IPS-15b (cell line): ENCODE measurements at regions not wholly inside any gene's neighbourhood (a gene's known extent, or its start where the extent isn't known, plus 50 kb on each side); places are given as distances from the start of the nearest gene placed in this dataset.
A peak's percentile ranks its signal among the peaks of the same experiment; 100 is the strongest.
"Not testable (repeated sequence)": the region's sequence is repeated elsewhere in the genome, so short reads cannot be mapped to it uniquely, and the experiment has no call there.

Experiments
- H3K27me3 ChIP-seq: one replicate; pipeline ENCODE4 v1.6.1; 2013; ENCODE audit warnings: low read length; ENCODE audit not compliant: control insufficient read depth, insufficient read depth
- H3K36me3 ChIP-seq: one replicate; pipeline ENCODE4 v1.6.1; 2013; ENCODE audit warnings: low read length; ENCODE audit not compliant: control insufficient read depth, insufficient read depth
- H3K4me1 ChIP-seq: one replicate; pipeline ENCODE4 v1.6.1; 2013; ENCODE audit warnings: mild to moderate bottlenecking, low read length; ENCODE audit not compliant: control insufficient read depth, insufficient read depth
- H3K4me3 ChIP-seq: one replicate; pipeline ENCODE4 v1.5.1; 2013; ENCODE audit warnings: low read depth, low read length
- H3K9ac ChIP-seq: one replicate; pipeline ENCODE4 v1.6.1; 2013; ENCODE audit warnings: low read depth, mild to moderate bottlenecking, low read length
- H3K9me3 ChIP-seq: one replicate; pipeline ENCODE4 v1.6.1; 2013; ENCODE audit warnings: mild to moderate bottlenecking, low read length; ENCODE audit not compliant: control insufficient read depth, insufficient read depth

GRCh38 chr21:27047283-27047657, 80.4 kb upstream of the ADAMTS5 start:
- no peaks in the 10 kb centered on the region for H3K4me1 ChIP-seq
- H3K36me3 ChIP-seq: no peaks in the 10 kb centered on the region
- H3K9ac ChIP-seq: no peak overlapping the region
- no peak overlapping the region for H3K4me3 ChIP-seq
- no peaks in the 10 kb centered on the region for H3K9me3 ChIP-seq
- no peaks in the 10 kb centered on the region for H3K27me3 ChIP-seq

- Histone ChIP-seq H3K9me3 (no peaks in the 10 kb centered on the region), H3K27me3 (no peaks in the 10 kb centered on the region), H3K4me1 (no peaks in the 10 kb centered on the region), H3K9ac (no peak overlapping the region), H3K36me3 (no peaks in the 10 kb centered on the region), H3K4me3 (no peak overlapping the region)
These were observed 78.5 kb upstream of the ADAMTS5 start for GRCh38 chr21:27045281-27045985.

- no peaks in the 10 kb centered on the region for H3K9me3 ChIP-seq
- H3K27me3 ChIP-seq: no peaks in the 10 kb centered on the region
- no peak overlapping the region for H3K4me3 ChIP-seq
- H3K36me3 ChIP-seq: no peaks in the 10 kb centered on the region
- no peaks in the 10 kb centered on the region for H3K4me1 ChIP-seq
- H3K9ac ChIP-seq: no peak overlapping the region
These were observed 76.5 kb upstream of the ADAMTS5 start for GRCh38 chr21:27043377-27043776.

DNA sequence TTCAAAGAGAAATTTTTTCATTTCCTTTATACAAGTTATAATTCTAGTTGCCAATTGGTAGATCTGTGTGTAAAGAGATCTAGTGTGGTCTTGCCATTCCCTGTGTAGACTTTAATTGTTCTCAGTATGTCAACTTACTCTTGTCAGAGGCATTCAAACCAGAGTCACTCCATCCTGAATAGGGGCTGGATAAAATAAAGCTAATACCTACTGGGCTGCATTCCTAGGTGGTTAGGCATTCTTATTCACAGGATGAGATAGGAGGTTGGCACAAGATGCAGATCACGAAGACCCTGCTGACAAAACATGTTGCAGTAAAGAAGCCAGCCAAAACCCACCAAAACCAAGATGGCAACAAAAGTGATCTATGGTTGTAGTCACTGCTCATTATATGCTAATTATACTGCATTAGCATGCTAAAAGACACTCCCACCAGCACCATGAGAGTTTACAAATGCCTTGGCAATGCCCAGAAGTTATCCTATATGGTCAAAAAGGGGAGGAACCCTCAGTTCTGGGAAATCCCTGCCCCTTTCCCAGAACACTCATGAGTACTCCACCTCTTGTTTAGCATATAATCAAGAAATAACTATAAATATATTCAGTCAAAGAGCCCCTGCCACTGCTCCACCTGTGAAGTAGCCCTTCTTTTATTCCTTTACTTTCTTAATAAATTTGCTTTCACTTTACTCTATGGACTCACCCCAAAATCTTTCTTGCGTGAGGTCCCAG, 74.0 kb upstream of the ADAMTS5 start:
- Histone ChIP-seq H3K27me3 (no peaks in the 10 kb centered on the region), H3K9ac (no peak overlapping the region), H3K9me3 (no peaks in the 10 kb centered on the region), H3K36me3 (no peaks in the 10 kb centered on the region), H3K4me1 (no peaks in the 10 kb centered on the region), H3K4me3 (no peak overlapping the region)

- Histone ChIP-seq H3K36me3 (no peaks in the 10 kb centered on the region), H3K27me3 (no peaks in the 10 kb centered on the region), H3K4me3 (no peak overlapping the region), H3K9me3 (no peaks in the 10 kb centered on the region), H3K9ac (no peak overlapping the region), H3K4me1 (no peaks in the 10 kb centered on the region)
These were observed 69.9 kb upstream of the ADAMTS5 start for GRCh38 chr21:27036736-27037301.

GRCh38 chr21:27035791-27036190, 68.9 kb upstream of the ADAMTS5 start:
- H3K27me3 ChIP-seq: no peaks in the 10 kb centered on the region
- no peaks in the 10 kb centered on the region for H3K36me3 ChIP-seq
- H3K9ac ChIP-seq: no peak overlapping the region
- H3K4me1 ChIP-seq: no peaks in the 10 kb centered on the region
- no peaks in the 10 kb centered on the region for H3K9me3 ChIP-seq
- H3K4me3 ChIP-seq: no peak overlapping the region

DNA sequence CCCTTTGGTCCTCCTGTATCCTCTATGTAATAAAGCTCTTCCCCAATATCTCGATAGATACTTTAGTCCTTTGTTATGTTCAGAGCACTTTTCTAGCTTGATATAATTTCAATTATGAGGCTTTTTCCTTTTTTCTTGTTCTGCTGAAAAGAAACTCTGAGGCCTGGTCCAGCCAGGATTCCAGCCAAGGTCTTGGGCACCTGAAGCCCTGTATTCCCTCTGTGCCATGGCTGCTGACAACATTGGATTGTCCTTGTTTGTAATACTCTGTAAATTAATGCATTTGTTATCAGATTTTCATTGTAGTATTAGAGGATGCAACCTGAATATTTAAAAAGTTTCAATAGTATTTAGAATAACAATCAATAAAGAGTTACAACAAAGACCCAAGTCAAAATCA, 67.9 kb upstream of the ADAMTS5 start:
- no peak overlapping the region for H3K9ac ChIP-seq
- H3K27me3 ChIP-seq: no peaks in the 10 kb centered on the region
- H3K36me3 ChIP-seq: no peaks in the 10 kb centered on the region
- no peaks in the 10 kb centered on the region for H3K9me3 ChIP-seq
- no peaks in the 10 kb centered on the region for H3K4me1 ChIP-seq
- H3K4me3 ChIP-seq: no peak overlapping the region

DNA sequence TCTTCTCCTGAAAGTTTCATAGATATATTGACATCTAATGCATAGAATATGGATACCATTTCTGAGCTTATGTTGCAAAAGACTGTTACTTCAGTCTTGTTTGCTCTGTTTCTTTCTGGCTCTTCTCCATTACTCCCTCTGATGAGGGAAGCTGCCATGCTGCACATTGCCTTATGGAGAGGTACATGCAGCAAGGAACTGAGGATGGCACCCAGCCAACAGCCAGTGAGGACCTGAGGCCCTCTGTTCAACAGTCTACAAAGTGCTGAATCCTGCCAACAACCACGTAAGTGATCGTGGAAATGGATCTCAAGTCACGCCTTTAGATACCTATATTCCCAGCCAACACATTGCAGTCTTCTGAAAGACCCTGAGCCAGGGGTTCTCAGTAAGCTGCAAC, 66.6 kb upstream of the ADAMTS5 start:
- H3K36me3 ChIP-seq: no peaks in the 10 kb centered on the region
- no peak overlapping the region for H3K9ac ChIP-seq
- H3K4me3 ChIP-seq: no peak overlapping the region
- H3K27me3 ChIP-seq: no peaks in the 10 kb centered on the region
- H3K4me1 ChIP-seq: no peaks in the 10 kb centered on the region
- H3K9me3 ChIP-seq: no peaks in the 10 kb centered on the region

GRCh38 chr21:27026501-27026900, 59.6 kb upstream of the ADAMTS5 start:
- H3K36me3 ChIP-seq: no peaks in the 10 kb centered on the region

GRCh38 chr21:27025708-27026107, 58.8 kb upstream of the ADAMTS5 start:
- not testable (repeated sequence) for H3K9ac ChIP-seq, H3K4me3 ChIP-seq

More at GRCh38 chr21:27026501-27026900, 59.6 kb upstream of the ADAMTS5 start:
- peaks cover 16% of the 10 kb centered on the region for H3K4me1 ChIP-seq
- no peak overlapping the region for H3K9ac ChIP-seq
- H3K27me3 ChIP-seq: no peaks in the 10 kb centered on the region
- no peaks in the 10 kb centered on the region for H3K9me3 ChIP-seq
- H3K4me3 ChIP-seq: peak overlapping the region; percentile 12

GRCh38 chr21:27024971-27025370, 58.1 kb upstream of the ADAMTS5 start:
- H3K36me3 ChIP-seq: no peaks in the 10 kb centered on the region
- H3K9ac ChIP-seq: no peak overlapping the region

More at GRCh38 chr21:27025708-27026107, 58.8 kb upstream of the ADAMTS5 start:
- H3K27me3 ChIP-seq, H3K36me3 ChIP-seq, H3K9me3 ChIP-seq: not testable (repeated sequence)
- peaks cover 16% of the 10 kb centered on the region for H3K4me1 ChIP-seq

DNA sequence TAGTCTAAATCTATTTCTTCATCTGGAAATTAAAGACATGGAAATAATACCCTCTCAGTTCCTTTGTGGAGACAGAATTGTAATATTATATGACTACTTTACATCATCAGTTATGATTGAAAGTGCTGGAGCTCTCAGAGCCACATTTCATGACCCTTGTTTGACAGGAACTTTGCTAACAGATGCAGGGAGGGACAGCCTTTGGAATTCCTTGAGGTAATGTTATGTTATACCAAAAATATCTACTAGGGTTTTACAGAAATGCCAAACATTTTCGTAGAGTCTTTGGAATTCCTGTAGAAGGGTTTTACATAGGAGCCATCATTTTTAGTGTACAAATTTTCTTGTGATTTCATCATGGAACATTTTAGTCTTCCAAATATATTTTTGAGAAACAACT, 57.4 kb upstream of the ADAMTS5 start:
- H3K9me3 ChIP-seq: no peaks in the 10 kb centered on the region
- H3K4me3 ChIP-seq: no peak overlapping the region
- H3K4me1 ChIP-seq: peaks cover 16% of the 10 kb centered on the region
- H3K36me3 ChIP-seq: no peaks in the 10 kb centered on the region
- no peak overlapping the region for H3K9ac ChIP-seq
- no peaks in the 10 kb centered on the region for H3K27me3 ChIP-seq

More at GRCh38 chr21:27024971-27025370, 58.1 kb upstream of the ADAMTS5 start:
- Histone ChIP-seq H3K9me3 (no peaks in the 10 kb centered on the region), H3K27me3 (no peaks in the 10 kb centered on the region), H3K4me1 (peaks cover 16% of the 10 kb centered on the region), H3K4me3 (no peak overlapping the region)
